ENCODE measurements at regions not wholly inside any gene's neighbourhood (a gene's known extent, or its start where the extent isn't known, plus 50 kb on each side); places are given as distances from the start of the nearest gene placed in this dataset.
"Not testable (repeated sequence)": the region's sequence is repeated elsewhere in the genome, so short reads cannot be mapped to it uniquely, and the experiment has no call there.

DNA sequence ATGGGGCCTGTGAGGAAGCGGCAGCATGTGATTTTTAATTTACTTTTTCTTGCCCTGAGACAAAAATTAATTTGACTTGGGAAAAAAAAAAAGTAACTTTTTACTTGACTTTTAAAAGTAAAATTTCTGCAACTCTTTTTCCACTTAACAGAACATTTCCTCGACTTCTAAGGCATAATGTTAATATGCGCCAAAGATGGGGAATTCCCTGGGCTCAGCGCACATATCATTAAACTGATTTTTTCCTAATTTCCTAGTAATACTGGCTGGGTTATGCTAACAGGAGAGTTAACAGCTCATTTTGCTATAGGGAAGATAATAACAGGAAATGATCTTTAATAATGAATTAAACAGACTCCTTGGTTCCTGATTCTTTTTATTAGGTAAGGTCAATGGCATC, 120.6 kb upstream of the CDH5 start:
- DNase-seq (ENCODE audit: low read depth), result no peak

DNA sequence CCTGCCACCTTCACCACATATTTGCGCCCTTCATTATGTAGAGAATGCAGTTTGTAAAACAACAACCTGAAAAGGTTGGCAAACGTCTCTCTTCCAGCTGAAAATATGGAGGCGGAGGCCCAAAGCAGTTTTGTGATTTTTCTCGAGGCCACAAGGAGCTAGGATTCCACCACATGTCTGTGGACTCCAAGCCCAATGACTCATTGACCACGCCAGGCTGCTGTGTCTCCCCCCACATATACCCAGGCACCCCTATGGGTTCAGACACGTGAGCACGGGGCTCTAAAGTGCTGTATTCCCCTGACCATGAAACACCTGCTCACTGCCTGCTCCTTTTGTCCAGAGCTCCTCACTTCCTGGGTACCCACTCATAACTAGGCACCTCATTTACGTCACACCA, 121.4 kb upstream of the CDH5 start:
- no peak for DNase-seq (ENCODE audit: low read depth)

DNA sequence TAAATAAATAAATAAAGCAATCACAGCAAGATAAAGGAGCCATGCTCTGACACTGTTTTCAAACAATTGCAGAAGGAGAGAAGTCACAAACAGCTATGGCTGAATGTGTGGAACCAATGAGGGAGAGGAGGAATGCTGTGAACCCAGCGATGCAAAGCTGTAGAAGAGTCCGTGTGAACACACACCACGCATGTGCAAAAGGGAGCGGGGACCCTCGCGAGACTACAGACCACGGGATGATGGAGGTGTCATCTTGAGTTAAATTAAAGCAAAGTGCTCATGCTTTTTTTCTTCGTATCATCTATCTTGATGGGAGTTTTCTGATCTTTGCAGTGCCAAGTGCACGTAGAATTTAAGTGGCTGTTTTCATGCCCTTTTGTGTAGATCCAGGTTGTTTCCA, 123.8 kb upstream of the CDH5 start:
- no peak for DNase-seq (ENCODE audit: low read depth)

DNA sequence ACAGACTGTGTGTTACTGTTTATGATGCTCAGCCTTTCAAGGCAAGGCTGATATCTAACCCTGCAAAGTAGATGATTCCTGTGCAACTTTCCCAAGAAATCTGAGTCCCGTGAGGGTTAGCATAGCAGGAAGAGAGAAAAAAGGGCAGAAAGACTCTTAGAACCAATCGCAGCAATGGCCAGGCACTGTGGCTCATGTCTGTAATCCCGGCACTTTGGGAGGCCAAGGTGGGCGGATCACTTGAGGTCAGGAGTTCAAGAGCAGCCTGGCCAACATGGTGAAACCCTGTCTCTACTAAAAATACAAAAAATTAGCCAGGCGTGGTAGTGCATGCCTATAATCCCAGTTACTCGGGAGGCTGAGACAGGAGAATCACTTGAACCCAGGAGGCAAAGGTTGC, 124.3 kb upstream of the CDH5 start:
- not testable (repeated sequence) for DNase-seq (ENCODE audit: low read depth)

DNA sequence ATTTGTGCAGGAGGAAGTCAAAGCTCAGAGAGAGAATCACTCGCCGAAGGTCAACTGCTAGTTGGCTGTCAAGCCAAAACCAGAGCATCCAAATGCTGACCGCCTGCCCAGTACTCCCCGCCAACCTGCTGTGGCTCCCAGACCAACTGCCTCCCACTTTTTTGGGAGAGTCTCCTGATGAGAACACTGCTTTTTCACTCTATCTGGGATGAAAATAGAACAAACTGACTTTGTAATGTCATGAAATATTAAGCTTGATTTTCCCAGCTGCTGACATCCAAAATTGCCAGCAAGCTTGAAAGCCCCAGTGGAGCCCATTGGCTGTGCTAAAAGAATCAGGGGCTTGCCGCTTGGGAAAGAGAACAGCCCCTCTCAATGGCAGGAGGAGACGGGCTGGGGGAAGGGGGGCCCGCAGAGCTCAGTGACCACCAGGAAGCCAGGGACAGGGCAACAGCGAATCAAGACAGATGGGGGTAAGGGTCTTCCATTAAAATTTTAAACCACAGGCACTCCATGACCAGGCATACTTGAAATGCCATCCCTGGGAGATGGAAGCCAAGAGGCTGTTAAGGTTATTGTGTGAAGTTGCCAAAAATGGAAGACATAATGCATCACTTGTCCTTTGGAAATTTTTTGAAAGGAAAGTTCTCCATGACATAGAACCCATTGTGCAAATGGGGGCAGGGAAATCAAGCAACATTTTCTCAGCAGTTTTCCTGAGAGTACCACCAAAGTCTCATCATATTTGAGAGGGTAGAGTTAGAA, 125.7 kb upstream of the CDH5 start:
- no peak for DNase-seq (ENCODE audit: low read depth)

DNA sequence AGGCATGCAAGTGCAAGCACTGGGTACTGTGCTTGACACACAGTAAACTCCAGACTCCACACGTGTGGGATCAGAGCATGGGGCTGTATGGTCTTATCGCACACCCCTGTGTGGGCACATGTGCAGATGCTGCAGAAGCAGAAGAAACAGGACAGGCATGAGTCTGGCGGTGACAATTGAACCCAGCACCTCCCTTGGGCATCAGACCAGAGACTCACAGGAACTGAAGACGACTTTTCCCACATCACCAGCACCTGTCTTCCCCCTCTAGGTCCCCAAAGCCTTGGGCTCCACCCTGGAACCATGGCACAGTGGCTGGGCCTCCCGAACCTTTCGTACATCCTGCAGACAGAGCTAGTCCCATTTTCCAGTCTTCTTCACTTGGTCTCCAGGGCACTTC, 126.4 kb upstream of the CDH5 start:
- DNase-seq (ENCODE audit: low read depth), result no peak

DNA sequence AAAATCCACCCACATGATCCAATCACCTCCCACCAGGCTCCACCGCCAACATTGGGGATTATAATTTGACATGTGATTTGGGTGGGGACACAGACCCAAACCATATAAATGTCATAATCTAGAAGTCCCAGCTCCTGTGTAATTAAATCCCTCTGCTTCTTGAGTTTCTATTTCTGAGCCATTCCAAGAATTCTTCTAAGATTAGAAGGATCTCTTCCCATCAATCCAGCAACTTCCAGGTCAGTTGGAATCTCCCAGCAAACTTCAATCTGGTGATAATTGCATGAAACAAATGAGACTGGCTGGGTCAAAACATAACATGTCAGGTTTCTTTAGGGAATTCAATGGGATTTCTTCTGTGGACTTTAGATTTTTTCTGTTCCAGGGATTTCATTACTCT, 127.8 kb upstream of the CDH5 start:
- DNase-seq (ENCODE audit: low read depth), result no peak

DNA sequence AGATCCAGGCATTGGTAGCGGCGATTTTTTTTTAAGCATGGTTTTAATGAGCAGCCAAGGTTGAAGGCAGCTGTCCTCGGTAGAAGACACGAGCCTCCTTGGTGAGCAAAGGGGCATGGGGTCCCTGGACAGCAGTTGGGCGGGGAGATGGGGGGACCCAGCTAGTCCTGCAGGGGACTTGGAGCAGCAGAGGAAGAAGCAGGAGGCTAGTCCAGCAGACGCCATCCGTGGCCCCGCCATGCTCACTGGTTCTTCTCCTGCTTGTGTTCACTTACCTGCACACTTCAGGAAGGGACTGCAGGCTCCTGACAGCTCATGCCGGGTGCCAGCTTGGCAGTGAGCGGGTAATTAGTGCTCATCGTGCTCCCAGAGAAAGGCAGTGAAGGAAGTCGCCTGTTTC, 130.2 kb upstream of the CDH5 start:
- DNase-seq (ENCODE audit: low read depth), result no peak

DNA sequence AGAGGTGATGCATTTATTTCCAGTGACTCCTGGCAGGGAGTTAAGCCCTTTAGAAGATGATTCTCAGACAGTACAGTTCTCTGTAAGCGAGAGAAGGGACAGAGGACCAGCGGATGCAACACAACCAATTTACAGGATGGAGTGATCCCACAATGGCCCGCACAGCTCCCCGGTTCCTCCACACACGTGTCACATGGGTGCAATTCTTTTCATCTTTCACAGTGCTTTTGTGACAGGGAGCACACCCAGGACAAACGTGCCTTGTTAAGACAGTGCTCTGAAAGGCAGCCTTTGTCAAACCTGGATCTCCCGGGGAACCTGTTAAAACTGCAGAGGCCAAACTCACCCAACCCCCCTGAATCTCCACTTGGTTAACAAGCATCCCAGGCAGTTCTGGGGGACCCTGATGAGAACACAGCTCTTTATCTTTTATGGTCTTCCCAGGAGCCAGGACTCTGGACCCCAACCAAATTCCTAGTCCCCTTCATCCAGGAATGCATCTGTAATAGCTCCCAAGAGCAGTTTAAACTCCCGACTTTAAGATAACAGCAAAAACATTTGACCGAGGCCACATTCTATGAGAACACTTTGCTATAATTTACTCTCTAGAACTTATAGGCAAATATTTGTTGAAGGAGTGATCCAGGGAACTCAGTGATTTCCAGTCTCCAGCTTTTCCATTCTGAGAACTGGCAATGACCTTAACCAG, 134.9 kb upstream of the CDH5 start:
- DNase-seq (ENCODE audit: low read depth), result no peak

DNA sequence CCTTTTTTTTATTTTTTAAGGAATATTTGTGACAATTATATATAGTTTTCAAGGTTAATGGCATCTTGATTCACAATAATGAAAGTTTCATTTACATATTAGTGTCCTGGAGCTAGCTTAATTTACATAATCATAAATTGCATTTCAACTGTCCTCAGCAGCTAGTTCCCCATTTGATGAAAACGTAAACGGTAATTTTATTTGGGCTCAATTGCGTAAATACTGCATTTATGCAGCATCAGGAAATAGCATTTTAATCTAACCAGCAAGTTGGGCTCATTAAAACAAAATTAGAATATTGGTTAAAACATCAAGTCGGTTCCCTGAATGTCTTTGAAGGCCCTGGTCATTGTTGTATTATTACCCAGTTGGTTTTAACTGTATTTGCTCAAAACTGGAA, 136.8 kb upstream of the CDH5 start:
- DNase-seq (ENCODE audit: low read depth), result no peak

DNA sequence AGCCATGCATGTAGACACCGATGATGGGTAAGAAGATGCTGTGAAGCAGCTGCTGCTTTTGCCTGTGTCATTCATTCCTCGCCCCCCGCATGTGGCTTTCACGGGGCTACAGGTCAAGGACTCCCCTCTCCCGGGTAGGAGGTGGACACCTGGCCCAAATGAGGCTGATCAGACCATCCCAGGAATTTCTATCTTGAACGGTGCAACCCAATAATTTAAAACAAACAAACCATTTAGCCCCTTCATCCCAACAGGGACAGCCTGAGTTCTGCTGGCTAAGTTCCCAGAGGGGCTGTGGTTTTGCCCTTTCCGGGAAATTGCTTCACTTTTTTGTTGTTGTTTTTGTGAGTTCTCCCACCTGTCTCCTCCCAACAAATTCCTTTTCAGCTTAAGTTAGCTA, 137.7 kb upstream of the CDH5 start:
- DNase-seq (ENCODE audit: low read depth), result no peak

DNA sequence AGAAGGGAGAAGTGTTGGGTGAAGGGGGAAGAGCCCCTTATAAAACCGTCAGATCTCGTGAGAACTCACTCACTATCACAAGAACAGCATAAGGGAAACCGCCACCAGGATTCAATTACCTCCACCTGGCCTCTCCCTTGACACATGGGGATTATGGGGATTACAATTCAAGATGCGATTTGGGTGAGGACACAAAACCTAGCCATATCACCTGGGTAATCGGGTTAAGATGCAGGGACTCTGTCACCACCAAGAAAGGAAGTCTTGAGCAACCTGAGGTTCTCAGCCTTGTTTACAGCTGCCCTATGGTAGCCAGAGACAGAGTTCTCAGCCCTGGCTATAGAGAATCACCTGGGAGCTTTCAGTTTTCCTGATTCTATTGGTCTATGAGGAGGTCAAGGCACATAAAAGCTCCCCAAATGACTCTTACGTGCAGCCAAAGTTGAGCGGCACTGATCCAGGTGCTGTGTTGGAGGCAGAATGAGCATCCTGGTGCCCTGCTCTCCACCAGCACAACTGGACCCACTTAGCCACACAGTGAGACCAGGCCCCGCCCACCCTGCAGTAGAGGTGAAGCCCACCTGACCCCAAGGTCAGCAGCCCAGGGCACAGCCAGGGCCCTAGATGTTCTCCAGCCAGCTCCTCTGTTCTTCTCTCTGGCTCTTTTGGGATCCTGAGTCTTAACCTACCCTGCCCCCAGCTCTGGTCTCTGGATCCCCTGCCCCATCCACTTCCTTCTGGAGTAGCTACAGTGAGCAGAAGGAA, 138.5 kb upstream of the CDH5 start:
- no peak for DNase-seq (ENCODE audit: low read depth)

DNA sequence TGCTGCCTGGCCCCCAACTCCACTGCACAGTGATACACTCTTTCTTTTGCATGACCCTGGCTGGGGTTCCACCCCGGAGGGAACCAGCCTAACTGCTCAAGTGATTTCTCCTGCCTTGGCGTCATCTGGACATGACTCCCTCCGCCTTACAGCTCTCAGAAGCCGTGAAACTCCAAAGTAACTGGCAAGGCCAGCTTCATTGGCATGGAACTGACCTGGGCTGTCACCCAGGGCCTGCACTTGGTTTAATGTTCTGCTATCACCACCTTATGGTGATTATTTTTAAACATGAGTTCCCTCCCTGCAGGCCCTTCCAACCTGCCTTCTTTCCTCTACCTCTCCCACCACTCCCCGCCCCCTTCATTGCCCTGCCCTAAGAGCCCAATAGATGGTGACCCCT, 139.7 kb upstream of the CDH5 start:
- DNase-seq (ENCODE audit: low read depth), result no peak

DNA sequence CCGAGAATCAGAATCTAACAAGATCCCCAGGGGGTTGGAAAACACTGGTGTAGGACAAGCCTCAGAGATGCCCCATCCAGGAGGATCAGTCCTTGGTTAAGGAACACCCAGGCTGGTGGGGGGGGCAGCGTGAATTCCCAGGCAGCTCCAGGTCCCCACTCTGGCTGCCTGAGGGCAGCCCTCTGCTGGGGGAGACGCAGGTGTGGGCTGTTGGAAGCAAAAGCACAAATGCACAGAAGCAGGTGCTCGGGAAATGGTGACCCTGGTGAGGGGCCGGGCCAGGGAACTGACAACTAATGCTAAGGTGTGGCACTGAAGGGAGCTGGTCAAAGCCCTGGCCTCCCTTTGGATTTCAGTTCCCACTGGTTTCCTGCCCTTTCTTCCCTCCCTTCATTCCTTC, 140.8 kb upstream of the CDH5 start:
- DNase-seq (ENCODE audit: low read depth), result no peak

DNA sequence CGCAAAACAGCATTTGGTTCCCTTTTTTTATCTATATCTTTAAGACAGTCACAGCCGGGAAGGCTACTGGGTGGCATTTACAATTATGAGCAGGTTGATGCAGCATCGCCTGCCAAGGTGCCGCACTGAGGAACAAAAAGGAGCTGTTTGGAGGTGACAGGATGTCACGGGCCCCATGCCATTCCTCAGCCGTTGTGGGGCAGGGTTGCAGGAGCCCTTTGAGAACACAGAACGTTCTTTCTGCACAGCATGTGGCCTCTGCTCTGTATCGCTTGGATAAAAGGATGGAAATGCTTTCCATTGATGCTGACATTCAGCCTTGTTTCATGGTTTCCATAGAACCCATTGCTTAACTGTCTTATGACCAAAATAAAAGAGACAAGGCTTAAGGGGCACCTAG, 141.9 kb upstream of the CDH5 start:
- no peak for DNase-seq (ENCODE audit: low read depth)

DNA sequence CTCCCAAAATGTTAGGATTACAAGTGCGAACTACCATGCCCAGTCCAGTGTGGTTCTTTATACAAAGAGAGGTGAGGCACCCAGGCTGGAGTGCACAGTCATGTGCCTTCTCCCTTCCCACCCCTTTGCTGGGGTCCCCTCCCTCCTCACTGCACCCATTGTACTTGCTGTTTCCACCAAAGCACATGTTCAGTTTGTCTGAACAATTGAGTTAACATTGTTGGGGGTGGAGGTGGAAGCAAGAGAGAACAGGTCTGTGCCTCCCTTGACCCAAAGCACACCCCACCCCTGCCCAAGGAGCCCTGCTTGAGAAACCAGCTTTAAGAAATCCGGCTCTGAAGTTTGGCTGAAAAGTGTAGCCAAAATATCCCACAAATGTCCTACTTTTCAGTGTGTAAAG, 142.3 kb upstream of the CDH5 start:
- DNase-seq (ENCODE audit: low read depth), result no peak

DNA sequence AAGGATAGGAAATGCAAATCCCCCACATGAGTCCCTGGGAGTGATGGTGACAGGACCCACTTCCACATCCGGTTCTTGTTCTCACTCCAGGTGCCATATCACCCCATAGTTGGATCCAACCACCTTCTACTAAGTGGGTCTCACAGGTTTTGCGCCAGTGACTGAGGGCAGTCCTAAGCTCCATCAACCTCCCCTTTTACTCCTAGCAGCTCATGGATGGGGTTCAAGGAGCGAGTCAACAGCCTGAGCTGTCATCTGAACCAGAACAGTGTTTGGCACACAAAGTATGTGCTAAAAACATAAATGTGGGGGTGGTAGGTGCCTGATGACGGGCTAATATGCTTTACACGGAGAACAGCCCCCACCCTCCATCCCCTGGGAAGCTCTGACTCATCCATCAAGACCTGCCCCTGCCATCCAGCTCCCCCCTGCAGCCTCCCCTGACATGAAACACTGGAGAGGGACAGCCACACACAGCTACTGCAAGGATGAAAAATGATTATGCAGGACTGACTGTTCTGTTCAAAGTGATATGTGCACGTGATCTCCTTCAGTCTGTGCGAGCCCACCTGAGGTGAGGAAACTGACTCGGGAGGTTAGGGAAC, 143.2 kb upstream of the CDH5 start:
- peak; percentile 41 for DNase-seq (ENCODE audit: low read depth)

DNA sequence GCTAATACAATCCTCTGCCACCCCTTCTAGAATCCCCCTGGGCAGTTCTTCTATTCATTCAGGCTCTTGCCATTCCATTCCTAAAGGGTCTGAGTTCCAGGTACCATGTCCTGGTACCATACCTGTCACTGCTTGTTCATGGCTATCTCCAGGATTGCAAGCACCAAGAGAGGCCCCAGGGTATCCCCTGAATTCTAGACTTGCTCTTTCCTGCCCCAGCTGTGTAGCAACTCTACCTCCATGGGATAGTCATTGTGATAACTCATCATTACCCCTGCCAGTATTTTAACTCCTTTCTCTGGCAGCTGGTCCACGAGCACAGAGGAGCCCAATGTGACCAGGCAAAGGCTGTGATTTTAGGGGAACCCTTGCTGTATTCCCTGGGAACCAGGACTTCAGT, 143.7 kb upstream of the CDH5 start:
- DNase-seq (ENCODE audit: low read depth), result no peak

DNA sequence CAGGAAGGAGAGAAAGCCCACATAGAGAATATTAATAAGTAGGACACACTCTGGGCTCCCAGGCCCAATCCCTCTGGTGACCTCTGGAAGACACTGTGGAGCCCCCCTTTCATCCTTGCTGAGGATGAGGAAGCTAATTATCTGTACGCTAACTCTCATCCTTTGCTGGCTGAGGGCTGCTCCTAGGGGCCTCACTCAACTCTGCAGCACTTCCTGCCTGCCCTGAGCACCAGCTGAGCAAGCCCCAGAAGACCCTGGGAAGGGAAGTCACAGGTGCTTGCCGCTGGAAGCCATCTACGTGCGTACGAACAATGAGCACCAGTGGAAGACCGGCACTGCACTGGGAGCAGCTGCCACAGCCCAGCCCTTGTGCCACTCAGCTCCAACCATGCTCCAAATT, 145.8 kb upstream of the CDH5 start:
- DNase-seq (ENCODE audit: low read depth), result no peak

DNA sequence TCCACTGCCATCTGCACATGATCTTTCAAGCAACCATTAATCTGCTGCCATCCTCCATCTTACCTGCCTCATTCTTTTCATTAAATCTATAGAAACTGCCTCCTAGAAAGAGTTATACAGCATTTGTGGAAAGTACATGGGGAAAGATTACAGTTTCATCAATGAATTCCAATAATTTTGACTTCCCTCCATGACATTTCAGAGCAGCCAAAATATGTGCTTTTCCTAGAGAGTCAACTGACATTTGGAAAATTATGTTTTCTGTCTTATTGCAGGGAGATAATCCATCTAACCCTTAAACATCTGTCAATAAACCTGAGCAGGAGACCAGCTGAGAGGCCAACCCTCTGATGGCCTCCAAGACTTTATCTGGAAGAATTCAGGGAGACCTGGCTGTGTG, 147.0 kb upstream of the CDH5 start:
- no peak for DNase-seq (ENCODE audit: low read depth)

DNA sequence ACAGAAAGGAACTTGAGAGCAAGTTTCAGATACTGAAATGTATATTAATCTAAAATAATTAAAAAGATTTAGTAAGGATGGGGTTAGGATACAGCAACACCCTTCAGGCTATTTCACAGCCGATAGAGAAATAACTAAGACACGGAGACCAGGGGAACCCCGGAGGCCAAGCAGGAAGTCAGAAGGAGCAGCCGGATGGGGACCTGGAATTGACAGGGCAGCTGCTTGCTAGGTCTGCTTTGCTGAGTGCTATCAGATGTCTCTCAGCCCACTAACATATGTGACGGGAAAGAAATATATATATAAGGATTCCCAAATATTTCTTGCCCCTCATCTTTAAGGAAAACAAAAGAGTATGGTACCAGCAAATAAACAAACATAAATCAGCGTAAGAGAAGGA, 154.1 kb upstream of the CDH5 start:
- DNase-seq (ENCODE audit: low read depth), result no peak

DNA sequence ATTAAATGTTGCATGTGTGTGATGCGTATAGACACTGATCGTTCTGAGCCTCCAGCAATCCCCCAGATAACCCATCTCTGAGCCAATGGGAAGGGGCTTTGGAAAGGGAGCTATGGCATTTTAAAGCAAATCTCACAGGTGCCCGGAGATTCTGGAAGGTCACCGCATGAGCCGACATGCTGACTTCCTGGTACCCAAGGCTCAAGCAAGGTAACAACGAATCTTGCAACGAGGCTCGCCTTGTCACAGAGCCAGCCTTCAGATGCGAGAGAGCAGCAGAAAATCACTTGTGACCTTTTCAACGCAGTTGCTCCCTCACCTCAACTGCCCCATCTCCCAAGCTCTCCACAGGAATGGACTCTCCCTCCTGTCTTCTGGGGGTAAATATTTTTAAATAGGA, 154.8 kb upstream of the CDH5 start:
- DNase-seq (ENCODE audit: low read depth), result no peak

DNA sequence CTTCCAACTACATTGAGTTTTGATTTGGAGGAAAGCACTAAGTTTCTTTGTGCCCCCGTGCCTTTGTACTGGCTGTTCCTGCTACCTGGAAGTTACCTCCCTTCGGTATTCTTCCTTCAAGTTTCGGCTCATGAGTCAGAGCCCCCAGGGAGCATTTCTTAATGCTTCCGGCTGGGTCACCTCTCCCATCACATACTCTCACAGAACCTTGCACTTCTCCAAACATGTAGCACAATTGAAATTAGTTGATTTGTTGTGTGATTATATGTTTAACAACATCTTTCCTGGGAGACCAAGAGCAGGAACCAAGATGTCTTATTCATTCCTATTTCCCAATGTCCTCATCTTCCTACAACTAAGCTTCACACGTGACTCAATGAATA, 158.6 kb upstream of the CDH5 start:
- DNase-seq (ENCODE audit: low read depth), result no peak

Measured in fibroblast of gingiva (primary cell).